Urinary bladder (tissue), 3 donors: ENCODE measurements at regions not wholly inside any gene's neighbourhood (a gene's known extent, or its start where the extent isn't known, plus 50 kb on each side); places are given as distances from the start of the nearest gene placed in this dataset.
"Not testable (repeated sequence)": the region's sequence is repeated elsewhere in the genome, so short reads cannot be mapped to it uniquely, and the experiment has no call there.

ENCODE experiments used
- DNase-seq: peaks from one replicate; pipeline ENCODE4 v3.0.0-alpha.2; 2015; ENCODE audit errors: extremely low spot score
- H3K27ac ChIP-seq: one replicate; pipeline ENCODE4 v1.5.1; 2013; ENCODE audit warnings: low read depth, mild to moderate bottlenecking, moderate library complexity
- H3K36me3 ChIP-seq: one replicate; pipeline ENCODE4 v1.6.1; 2013; ENCODE audit warnings: mild to moderate bottlenecking, moderate library complexity; ENCODE audit not compliant: insufficient read depth
- H3K4me1 ChIP-seq: one replicate; pipeline ENCODE4 v1.6.1; 2013; ENCODE audit warnings: mild to moderate bottlenecking, moderate library complexity; ENCODE audit not compliant: insufficient read depth
- H3K4me3 ChIP-seq: one replicate; pipeline ENCODE4 v1.5.1; 2013; ENCODE audit warnings: low read depth, low read length
- WGBS: extraction: QIAGEN DNeasy Blood & Tissue Kit; methylation state at CpG from one replicate; pipeline ENCODE4 v1.1.7; 2013; 5-methylcytosine and 5-hydroxymethylcytosine counted together
- donor health status: healthy with polysubstance abuse.
- donor health status: healthy.

DNA sequence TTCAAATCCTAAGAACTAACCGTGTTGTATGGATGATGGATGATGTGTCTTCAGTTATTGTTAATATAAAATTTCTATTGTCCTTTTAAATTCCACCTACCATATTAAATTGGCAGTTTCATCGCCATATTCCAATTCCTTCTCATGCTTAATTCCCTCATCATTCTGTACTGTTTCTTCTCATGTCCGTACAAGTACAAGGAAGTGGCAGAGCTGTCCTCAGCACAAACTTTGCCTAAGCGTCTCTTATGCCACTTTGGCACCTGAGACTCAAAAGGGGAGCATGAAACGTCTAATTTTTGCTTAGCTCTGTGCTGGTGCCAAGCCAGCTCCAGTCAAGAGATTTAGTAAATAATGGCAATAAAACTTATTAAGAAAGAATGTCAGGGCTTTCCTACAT is 158.2 kb upstream of the LAMA2 start:
- 78% methylated on average over 5 of the region's 5 CpGs for WGBS
- no peak overlapping the region for H3K27ac ChIP-seq
- no peaks in the 10 kb centered on the region for H3K4me1 ChIP-seq
- DNase-seq = no peak
- no peaks in the 10 kb centered on the region for H3K36me3 ChIP-seq
- no peak overlapping the region for H3K4me3 ChIP-seq

GRCh38 chr6:128723667-128724066 is 159.3 kb upstream of the LAMA2 start:
- no peak overlapping the region for H3K27ac ChIP-seq
- H3K36me3 ChIP-seq = no peaks in the 10 kb centered on the region
- 60% methylated on average over 2 of the region's 2 CpGs for WGBS
- H3K4me3 ChIP-seq = no peak overlapping the region
- H3K4me1 ChIP-seq = no peaks in the 10 kb centered on the region
- no peak for DNase-seq

DNA sequence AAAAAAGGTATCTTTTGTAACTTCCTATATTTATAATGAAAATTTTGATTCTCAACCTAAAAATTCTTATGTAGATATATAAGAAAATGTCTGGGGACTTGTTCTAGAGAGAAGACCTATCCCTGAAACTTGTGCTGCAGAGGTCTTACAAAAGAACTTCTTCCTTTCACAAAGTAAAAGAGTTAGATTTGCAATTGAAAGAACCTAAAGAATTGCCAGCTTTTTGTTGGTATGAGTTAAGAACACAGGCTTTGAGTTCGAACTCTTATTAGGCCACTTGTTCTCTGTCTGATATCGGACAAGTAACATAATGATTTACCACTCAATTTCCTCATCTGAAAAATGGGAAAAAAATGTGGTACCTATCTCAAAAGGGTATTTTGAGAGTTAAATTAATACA is 162.0 kb upstream of the LAMA2 start:
- Histone ChIP-seq H3K36me3 (no peaks in the 10 kb centered on the region), H3K27ac (no peak overlapping the region), H3K4me3 (no peak overlapping the region), H3K4me1 (no peaks in the 10 kb centered on the region)
- 87% methylated on average over 2 of the region's 2 CpGs for WGBS
- no peak for DNase-seq

- no peak overlapping the region for H3K4me3 ChIP-seq
- H3K27ac ChIP-seq = no peak overlapping the region
- no peak for DNase-seq
- no peaks in the 10 kb centered on the region for H3K36me3 ChIP-seq
- no peaks in the 10 kb centered on the region for H3K4me1 ChIP-seq
- WGBS = 89% methylated on average over 3 of the region's 3 CpGs
Measured at GRCh38 chr6:128719786-128720185, 163.2 kb upstream of the LAMA2 start.

- Histone ChIP-seq H3K4me3 (no peak overlapping the region), H3K36me3 (no peaks in the 10 kb centered on the region), H3K4me1 (no peaks in the 10 kb centered on the region), H3K27ac (no peak overlapping the region)
- WGBS = 71% methylated on average over 2 of the region's 2 CpGs
- DNase-seq = no peak
Measured at GRCh38 chr6:128713461-128713860, 169.5 kb upstream of the LAMA2 start.

- Histone ChIP-seq H3K4me1 (no peaks in the 10 kb centered on the region), H3K4me3 (no peak overlapping the region), H3K27ac (no peak overlapping the region), H3K36me3 (no peaks in the 10 kb centered on the region)
- WGBS = 42% methylated on average over 1 of the region's 1 CpG
- DNase-seq = no peak
Measured at GRCh38 chr6:128712898-128713297, 170.0 kb upstream of the LAMA2 start.

GRCh38 chr6:128711149-128711548 is 171.8 kb upstream of the LAMA2 start:
- H3K27ac ChIP-seq = no peak overlapping the region
- no peaks in the 10 kb centered on the region for H3K36me3 ChIP-seq
- DNase-seq = no peak
- 91% methylated on average over 3 of the region's 3 CpGs for WGBS
- no peaks in the 10 kb centered on the region for H3K4me1 ChIP-seq
- H3K4me3 ChIP-seq = no peak overlapping the region

- Histone ChIP-seq H3K36me3 (no peaks in the 10 kb centered on the region), H3K4me1 (no peaks in the 10 kb centered on the region), H3K4me3 (no peak overlapping the region), H3K27ac (no peak overlapping the region)
- DNase-seq = no peak
- 60% methylated on average over 2 of the region's 2 CpGs for WGBS
Measured at GRCh38 chr6:128710315-128710714, 172.6 kb upstream of the LAMA2 start.

- WGBS = 94% methylated on average over 4 of the region's 4 CpGs
- H3K4me1 ChIP-seq = no peaks in the 10 kb centered on the region
- H3K27ac ChIP-seq = no peak overlapping the region
- H3K36me3 ChIP-seq = no peaks in the 10 kb centered on the region
- H3K4me3 ChIP-seq = no peak overlapping the region
- no peak for DNase-seq
Measured at GRCh38 chr6:128704601-128705000, 178.3 kb upstream of the LAMA2 start.

GRCh38 chr6:128703794-128704193 is 179.1 kb upstream of the LAMA2 start:
- 80% methylated on average over 3 of the region's 3 CpGs for WGBS
- H3K36me3 ChIP-seq, H3K27ac ChIP-seq, H3K4me1 ChIP-seq, DNase-seq, H3K4me3 ChIP-seq: not testable (repeated sequence)

DNA sequence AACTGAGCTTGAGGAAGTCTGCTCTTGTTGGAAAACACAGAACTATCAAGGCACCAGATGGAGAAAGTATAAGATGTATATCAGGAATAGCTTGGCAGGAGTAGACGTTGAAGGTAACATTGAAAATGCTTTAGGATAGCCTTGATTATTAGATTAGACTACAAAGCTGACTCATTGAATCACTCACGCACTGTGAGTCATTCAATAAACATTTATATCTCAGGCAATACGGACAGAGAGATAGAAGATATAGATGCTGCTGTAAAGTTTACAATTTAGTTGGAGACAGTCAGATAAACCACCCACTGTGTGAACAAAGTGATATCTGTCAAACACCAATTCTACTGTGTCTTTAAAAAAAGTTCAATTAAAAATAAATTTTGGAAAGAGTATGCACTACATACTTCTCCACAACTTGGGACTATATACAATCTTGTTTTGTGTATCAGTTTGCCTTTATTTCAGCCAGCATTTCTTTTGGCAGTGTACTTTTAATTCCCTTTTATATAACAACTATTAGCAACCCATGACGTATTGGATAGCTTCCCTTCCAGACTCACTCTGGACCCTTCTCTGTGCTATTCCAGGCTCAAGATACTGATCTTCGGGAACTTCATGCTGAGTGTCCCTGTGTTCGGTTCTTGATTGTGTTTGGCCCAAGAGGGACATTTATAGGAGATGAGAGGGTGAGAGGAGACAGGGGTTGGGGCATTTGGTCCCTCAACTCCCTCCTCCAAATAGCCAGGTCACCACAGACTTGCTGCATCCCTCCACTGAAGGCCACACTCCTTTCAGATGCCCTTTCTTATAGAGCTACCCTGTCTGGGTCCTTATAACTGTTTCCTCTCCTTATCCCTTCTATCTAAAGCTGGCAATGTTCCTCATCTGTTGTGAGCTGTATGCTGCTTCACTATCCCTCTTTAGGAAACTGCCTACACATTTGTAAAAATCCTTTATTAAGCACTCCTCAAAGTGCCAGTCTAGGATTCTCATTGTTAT is 176.6 kb upstream of the PTPRK start:
- no peaks in the 10 kb centered on the region for H3K36me3 ChIP-seq
- no peak overlapping the region for H3K27ac ChIP-seq
- H3K4me3 ChIP-seq = no peak overlapping the region
- WGBS = 54% methylated on average over 6 of the region's 6 CpGs
- no peak for DNase-seq
- H3K4me1 ChIP-seq = no peaks in the 10 kb centered on the region

- H3K4me1 ChIP-seq = no peaks in the 10 kb centered on the region
- no peak for DNase-seq
- no peak overlapping the region for H3K4me3 ChIP-seq
- H3K36me3 ChIP-seq = no peaks in the 10 kb centered on the region
- WGBS = 92% methylated on average over 1 of the region's 1 CpG
- H3K27ac ChIP-seq = no peak overlapping the region
Measured at GRCh38 chr6:128694303-128695009, 174.1 kb upstream of the PTPRK start.

GRCh38 chr6:128690063-128690462 is 169.7 kb upstream of the PTPRK start:
- 96% methylated on average over 3 of the region's 3 CpGs for WGBS
- Histone ChIP-seq H3K4me3 (no peak overlapping the region), H3K27ac (no peak overlapping the region), H3K36me3 (no peaks in the 10 kb centered on the region), H3K4me1 (no peaks in the 10 kb centered on the region)
- no peak for DNase-seq

DNA sequence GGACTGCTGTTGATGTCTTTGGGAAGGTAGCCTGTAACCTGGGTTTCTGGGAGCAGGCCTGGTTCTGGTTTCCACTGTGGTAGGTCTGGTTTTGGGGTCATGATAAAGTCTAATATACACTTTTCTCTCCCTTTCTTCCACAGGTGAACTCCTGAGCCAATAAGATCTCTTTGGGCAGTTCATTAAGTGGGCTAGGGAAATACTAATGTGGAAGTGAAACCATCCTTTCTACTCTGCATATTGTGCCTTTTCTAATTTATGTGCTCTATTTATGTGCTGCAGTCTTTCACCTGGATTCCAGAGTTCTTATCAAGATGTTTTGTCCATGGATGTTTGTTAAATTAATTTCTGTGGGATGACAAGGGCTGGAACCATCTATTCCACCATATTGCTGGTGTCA is 165.7 kb upstream of the PTPRK start:
- Histone ChIP-seq H3K4me3 (no peak overlapping the region), H3K4me1 (no peaks in the 10 kb centered on the region), H3K27ac (no peak overlapping the region), H3K36me3 (no peaks in the 10 kb centered on the region)
- DNase-seq = no peak
